Esophagus muscularis mucosa (tissue), 4 donors: ENCODE measurements at regions not wholly inside any gene's neighbourhood (a gene's known extent, or its start where the extent isn't known, plus 50 kb on each side); places are given as distances from the start of the nearest gene placed in this dataset.
"Not testable (repeated sequence)": the region's sequence is repeated elsewhere in the genome, so short reads cannot be mapped to it uniquely, and the experiment has no call there.

Experiments
- DNase-seq: peaks from one replicate; pipeline ENCODE4 v3.0.0-alpha.2; 2017; ENCODE audit errors: extremely low spot score
- H3K27ac ChIP-seq, 4 donors: fragments of 200-600 bp; sonication (generic); replicated peaks in 1 of 4; 1 replicate in 3 of 4; 2 replicates in 1 of 4; pipeline ENCODE4 v1.5.1; 2016 to 2019; ENCODE audit warnings: mild to moderate bottlenecking in 1 of 4
- H3K27me3 ChIP-seq, 4 donors: fragments of 200-600 bp; sonication (generic); one replicate each; pipeline versions ENCODE4 v1.5.1 to v1.6.0; 2016 to 2019
- H3K36me3 ChIP-seq, 4 donors: fragments of 200-600 bp; sonication (generic); one replicate each; pipeline ENCODE4 v1.5.1; 2016 to 2019
- H3K4me1 ChIP-seq, 4 donors: fragments of 200-600 bp; sonication (generic); one replicate each; pipeline ENCODE4 v1.5.1; 2016 to 2019
- H3K4me3 ChIP-seq, 4 donors: fragments of 200-600 bp; sonication (generic); 1 replicate in 2 of 4; 2 replicates in 2 of 4; pipeline ENCODE4 v1.5.1; 2016 to 2019; ENCODE audit warnings: mild to moderate bottlenecking in 4 of 4, moderate library complexity in 1 of 4
- H3K9me3 ChIP-seq, 4 donors: fragments of 200-600 bp; sonication (generic); 1 replicate in 3 of 4; 2 replicates in 1 of 4; pipeline ENCODE4 v1.5.1; 2016 to 2019
- EP300 ChIP-seq: sonication (generic); formaldehyde crosslinking; IDR thresholded peaks from one replicate; pipeline ENCODE4 v1.6.1; 2017; ENCODE audit warnings: antibody characterized with exemption
- POLR2A ChIP-seq: fragments of 450-650 bp; IDR thresholded peaks from one replicate; pipeline ENCODE4 v1.6.1; 2017; ENCODE audit warnings: antibody characterized with exemption, moderate library complexity, mild to moderate bottlenecking, low read depth
- POLR2AphosphoS5 ChIP-seq, 2 donors: sonication (generic); formaldehyde crosslinking; IDR thresholded peaks; one replicate each; pipeline ENCODE4 v1.6.1; 2017; ENCODE audit warnings: antibody characterized with exemption in 2 of 2
- WGBS: methylation state at CpG from one replicate; pipeline ENCODE4 v1.1.5; 2018; 5-methylcytosine and 5-hydroxymethylcytosine counted together
- intact Hi-C: fragments of 100-400 bp; cut with DNase I; formaldehyde crosslinking; loops from one replicate; pipeline ENCODE4 v1.15.1; 2023
- TF ChIP-seq, protein P1 (sequence below), 3 experiments: fragments of 200-600 bp in 2 of 3; fragments of 450-650 bp in 1 of 3; sonication (generic) in 2 of 3; IDR thresholded peaks; one replicate each; pipeline ENCODE4 v1.5.1; 2017 to 2019; ENCODE audit warnings: antibody characterized with exemption in 3 of 3, mild to moderate bottlenecking in 2 of 3, moderate library complexity in 1 of 3

- Histone ChIP-seq H3K4me3 (no peak overlapping the region), H3K27me3 (no peaks in the 10 kb centered on the region), H3K27ac (no peak overlapping the region), H3K36me3 (no peaks in the 10 kb centered on the region), H3K9me3 (peaks cover 0 to 6% (median 0%) of the 10 kb centered on the region in 4 donors), H3K4me1 (no peaks in the 10 kb centered on the region)
- whole genome bisulfite sequencing, result 82% methylated on average over 2 of the region's 2 CpGs
- intact Hi-C loops, result no loop called here
- no peak for DNase-seq
- TF ChIP-seq POLR2AphosphoS5 (IDR thresholded peaks at IDR 0.05), result no peak
These were observed 567.2 kb upstream of the NECTIN3 start for GRCh38 chr3:110504401-110504800.

- no peaks in the 10 kb centered on the region for H3K36me3 ChIP-seq
- no peak for DNase-seq
- TF ChIP-seq EP300 (no peak), POLR2AphosphoS5 (IDR thresholded peaks at IDR 0.05) (no peak)
- TF ChIP-seq, protein P1, sequence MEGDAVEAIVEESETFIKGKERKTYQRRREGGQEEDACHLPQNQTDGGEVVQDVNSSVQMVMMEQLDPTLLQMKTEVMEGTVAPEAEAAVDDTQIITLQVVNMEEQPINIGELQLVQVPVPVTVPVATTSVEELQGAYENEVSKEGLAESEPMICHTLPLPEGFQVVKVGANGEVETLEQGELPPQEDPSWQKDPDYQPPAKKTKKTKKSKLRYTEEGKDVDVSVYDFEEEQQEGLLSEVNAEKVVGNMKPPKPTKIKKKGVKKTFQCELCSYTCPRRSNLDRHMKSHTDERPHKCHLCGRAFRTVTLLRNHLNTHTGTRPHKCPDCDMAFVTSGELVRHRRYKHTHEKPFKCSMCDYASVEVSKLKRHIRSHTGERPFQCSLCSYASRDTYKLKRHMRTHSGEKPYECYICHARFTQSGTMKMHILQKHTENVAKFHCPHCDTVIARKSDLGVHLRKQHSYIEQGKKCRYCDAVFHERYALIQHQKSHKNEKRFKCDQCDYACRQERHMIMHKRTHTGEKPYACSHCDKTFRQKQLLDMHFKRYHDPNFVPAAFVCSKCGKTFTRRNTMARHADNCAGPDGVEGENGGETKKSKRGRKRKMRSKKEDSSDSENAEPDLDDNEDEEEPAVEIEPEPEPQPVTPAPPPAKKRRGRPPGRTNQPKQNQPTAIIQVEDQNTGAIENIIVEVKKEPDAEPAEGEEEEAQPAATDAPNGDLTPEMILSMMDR (IDR thresholded peaks at IDR 0.05), result no peak
- no peak overlapping the region for H3K27ac ChIP-seq
- no peaks in the 10 kb centered on the region for H3K27me3 ChIP-seq
- intact Hi-C loops, result no loop called here
- peaks cover 0 to 6% (median 0%) of the 10 kb centered on the region in 4 donors for H3K9me3 ChIP-seq
- 81% methylated on average over 4 of the region's 4 CpGs for WGBS
- H3K4me1 ChIP-seq, result no peaks in the 10 kb centered on the region
- H3K4me3 ChIP-seq, result no peak overlapping the region
These were observed 566.7 kb upstream of the NECTIN3 start for GRCh38 chr3:110504901-110505300.

GRCh38 chr3:110506890-110507289, 564.7 kb upstream of the NECTIN3 start:
- TF ChIP-seq, protein P1 (IDR thresholded peaks at IDR 0.05), result no peak
- TF ChIP-seq EP300, result no peak
- TF ChIP-seq POLR2AphosphoS5 (IDR thresholded peaks at IDR 0.05), result no peak
- no peak for TF ChIP-seq POLR2A
- H3K36me3 ChIP-seq, result no peaks in the 10 kb centered on the region
- H3K27me3 ChIP-seq, result no peaks in the 10 kb centered on the region
- DNase-seq, result no peak
- no peaks in the 10 kb centered on the region for H3K4me1 ChIP-seq
- H3K27ac ChIP-seq, result no peak overlapping the region
- H3K9me3 ChIP-seq, result peaks cover 0 to 6% (median 0%) of the 10 kb centered on the region in 4 donors
- WGBS, result 90% methylated on average over 4 of the region's 4 CpGs
- H3K4me3 ChIP-seq, result no peak overlapping the region
- intact Hi-C loops, result no loop called here

DNA sequence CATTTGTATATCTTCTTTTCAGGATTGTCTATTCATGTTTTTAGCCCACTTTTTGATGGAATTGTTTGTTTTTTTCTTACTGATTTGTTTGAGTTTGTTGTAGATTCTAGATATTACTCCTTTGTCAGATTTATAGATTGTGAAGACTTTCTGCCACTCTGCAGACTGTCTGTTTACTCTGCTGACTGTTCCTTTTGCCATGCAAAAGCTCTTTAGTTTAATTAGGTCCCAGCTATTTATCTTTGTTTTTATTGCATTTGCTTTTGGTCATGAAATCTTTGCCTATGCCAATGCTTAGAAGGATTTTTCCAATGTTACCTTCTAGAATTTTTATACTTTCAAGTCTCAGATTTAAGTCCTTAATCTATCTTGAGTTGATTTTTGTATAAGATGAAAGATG, 564.0 kb upstream of the NECTIN3 start:
- intact Hi-C loops, H3K4me3 ChIP-seq, H3K36me3 ChIP-seq, H3K4me1 ChIP-seq, H3K27ac ChIP-seq, H3K9me3 ChIP-seq, H3K27me3 ChIP-seq, DNase-seq: not testable (repeated sequence)

DNA sequence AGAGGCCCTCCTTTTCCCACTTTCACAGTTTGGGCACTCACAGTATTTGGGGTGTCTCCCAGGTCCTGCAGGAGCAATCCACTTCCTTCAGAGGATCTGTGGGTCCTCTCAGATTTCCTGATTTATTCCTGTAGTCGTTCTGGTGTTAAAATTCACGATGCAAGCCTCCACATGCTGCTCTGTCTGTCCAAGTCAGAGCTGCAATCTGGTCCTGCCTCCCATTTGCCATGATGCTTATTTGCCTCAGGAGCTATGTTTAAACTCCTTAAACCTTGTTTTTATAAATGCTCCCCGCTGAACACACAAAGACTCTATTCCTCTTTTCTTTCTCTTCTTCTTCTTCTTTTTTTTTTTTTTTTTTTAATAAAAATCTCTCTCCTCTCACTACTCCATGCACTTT, 558.7 kb upstream of the NECTIN3 start:
- no peaks in the 10 kb centered on the region for H3K36me3 ChIP-seq
- no peak overlapping the region for H3K27ac ChIP-seq
- DNase-seq, result no peak
- intact Hi-C loops, result no loop called here
- H3K27me3 ChIP-seq, result no peaks in the 10 kb centered on the region
- peaks cover 0 to 1% (median 0%) of the 10 kb centered on the region in 4 donors for H3K9me3 ChIP-seq
- WGBS, result 81% methylated on average over 3 of the region's 3 CpGs
- no peak overlapping the region for H3K4me3 ChIP-seq
- no peaks in the 10 kb centered on the region for H3K4me1 ChIP-seq
- TF ChIP-seq EP300, result no peak
- TF ChIP-seq, protein P1 (IDR thresholded peaks at IDR 0.05), result no peak
- no peak for TF ChIP-seq POLR2AphosphoS5 (IDR thresholded peaks at IDR 0.05)
- TF ChIP-seq POLR2A, result no peak

GRCh38 chr3:110518031-110518430, 553.6 kb upstream of the NECTIN3 start:
- TF ChIP-seq, protein P1 (IDR thresholded peaks at IDR 0.05), result no peak
- TF ChIP-seq POLR2AphosphoS5 (IDR thresholded peaks at IDR 0.05) (no peak), POLR2A (no peak), EP300 (no peak)
- Histone ChIP-seq H3K4me1 (no peaks in the 10 kb centered on the region), H3K4me3 (no peak overlapping the region), H3K36me3 (no peaks in the 10 kb centered on the region), H3K9me3 (no peaks in the 10 kb centered on the region), H3K27me3 (no peaks in the 10 kb centered on the region), H3K27ac (no peak overlapping the region)
- WGBS, result 79% methylated on average over 1 of the region's 1 CpG
- no peak for DNase-seq
- intact Hi-C loops, result no loop called here
